SK-N-SH (cell line): ENCODE measurements at regions not wholly inside any gene's neighbourhood (a gene's known extent, or its start where the extent isn't known, plus 50 kb on each side); places are given as distances from the start of the nearest gene placed in this dataset.

Experiments used
- CHD2 ChIP-seq: fragments of 150-350 bp; IDR thresholded peaks from 2 replicates; pipeline ENCODE4 v1.6.1; 2018; ENCODE audit warnings: low read length; ENCODE audit not compliant: partially characterized antibody
- CTCF ChIP-seq: fragments of 200-600 bp; sonication (generic); IDR thresholded peaks from 2 replicates; pipeline ENCODE4 v1.6.1; 2017; ENCODE audit warnings: antibody characterized with exemption, mild to moderate bottlenecking, moderate library complexity
- EP300 ChIP-seq, 2 experiments: IDR thresholded peaks; 2 replicates each; pipeline versions ENCODE4 v1.4.0 to v1.6.1; 2012; ENCODE audit warnings: borderline replicate concordance in 1 of 2, low read depth in 1 of 2, low read length in 1 of 2
- EZH2phosphoT487 ChIP-seq: fragments of 200-600 bp; sonication (generic); IDR thresholded peaks from 2 replicates; pipeline ENCODE4 v1.6.1; 2017; ENCODE audit warnings: low read depth, mixed run types, mild to moderate bottlenecking, antibody characterized with exemption, moderate library complexity, borderline replicate concordance
- GATA2 ChIP-seq: sonication (generic); formaldehyde crosslinking; IDR thresholded peaks from 2 replicates; pipeline ENCODE4 v1.5.0; 2020; ENCODE audit warnings: mild to moderate bottlenecking, missing genetic modification reagents
- JUND ChIP-seq: IDR thresholded peaks from 2 replicates; pipeline ENCODE4 v1.4.0; 2012
- MXI1 ChIP-seq: IDR thresholded peaks from 2 replicates; pipeline ENCODE4 v1.6.1; 2012; ENCODE audit warnings: mild to moderate bottlenecking, low read depth, low read length, improper control_type of control experiment
- POLR2AphosphoS5 ChIP-seq: IDR thresholded peaks from 2 replicates; pipeline ENCODE4 v1.6.1; 2012; ENCODE audit warnings: low read depth, low read length
- RCOR1 ChIP-seq: fragments of 150-350 bp; IDR thresholded peaks from 2 replicates; pipeline ENCODE4 v1.6.1; 2017; ENCODE audit warnings: antibody characterized with exemption, low read length
- RFX5 ChIP-seq: IDR thresholded peaks from 2 replicates; pipeline ENCODE4 v1.6.1; 2012; ENCODE audit warnings: mild to moderate bottlenecking, improper control_type of control experiment, low read length
- TAF1 ChIP-seq: IDR thresholded peaks from 2 replicates; pipeline ENCODE4 v1.6.1; 2012; ENCODE audit warnings: low read depth, mild to moderate bottlenecking, low read length, moderate library complexity, borderline replicate concordance
- TCF12 ChIP-seq: IDR thresholded peaks from 2 replicates; pipeline ENCODE4 v1.4.0; 2012

GRCh38 chr10:55233505-55233904, 432.5 kb upstream of the PCDH15 start:
- TF ChIP-seq MXI1 (no peak), TAF1 (no peak), CTCF (no peak), POLR2AphosphoS5 (no peak), JUND (no peak), RFX5 (no peak), EP300 (IDR thresholded peaks at IDR 0.05; ENCODE audit: borderline replicate concordance in 1 of 2, low read depth in 1 of 2, low read length in 1 of 2) (no peak), TCF12 (no peak), GATA2 (CRISPR knock-in tag) (no peak), RCOR1 (no peak), EZH2phosphoT487 (no peak), CHD2 (no peak)
